Sigmoid colon (tissue), 4 donors: ENCODE measurements at regions not wholly inside any gene's neighbourhood (a gene's known extent, or its start where the extent isn't known, plus 50 kb on each side); places are given as distances from the start of the nearest gene placed in this dataset.

Experiments used
- CTCF ChIP-seq, 4 experiments: fragments of 450-650 bp in 3 of 4; fragments of 200-600 bp in 1 of 4; IDR thresholded peaks; one replicate each; pipeline ENCODE4 v1.5.1; 2016 to 2019; ENCODE audit warnings: antibody characterized with exemption in 4 of 4, mild to moderate bottlenecking in 3 of 4, moderate library complexity in 2 of 4
- POLR2AphosphoS5 ChIP-seq, 4 donors: sonication (generic); formaldehyde crosslinking; IDR thresholded peaks; one replicate each; pipeline ENCODE4 v1.6.1; 2017; ENCODE audit warnings: antibody characterized with exemption in 4 of 4

- no peak for TF ChIP-seq CTCF (IDR thresholded peaks at IDR 0.05)
- TF ChIP-seq POLR2AphosphoS5 (IDR thresholded peaks at IDR 0.05): no peak
Observed at GRCh38 chr14:106380740-106381139, 854.4 kb downstream of the TMEM121 start.
